GM12872 (cell line): ENCODE measurements at regions not wholly inside any gene's neighbourhood (a gene's known extent, or its start where the extent isn't known, plus 50 kb on each side); places are given as distances from the start of the nearest gene placed in this dataset.

Experiments used
- TF ChIP-seq, protein P1 (sequence below): IDR thresholded peaks from 3 replicates; pipeline ENCODE4 v1.5.1; 2011; ENCODE audit warnings: low read depth, mild to moderate bottlenecking, low read length, moderate library complexity; ENCODE audit not compliant: insufficient read depth

DNA sequence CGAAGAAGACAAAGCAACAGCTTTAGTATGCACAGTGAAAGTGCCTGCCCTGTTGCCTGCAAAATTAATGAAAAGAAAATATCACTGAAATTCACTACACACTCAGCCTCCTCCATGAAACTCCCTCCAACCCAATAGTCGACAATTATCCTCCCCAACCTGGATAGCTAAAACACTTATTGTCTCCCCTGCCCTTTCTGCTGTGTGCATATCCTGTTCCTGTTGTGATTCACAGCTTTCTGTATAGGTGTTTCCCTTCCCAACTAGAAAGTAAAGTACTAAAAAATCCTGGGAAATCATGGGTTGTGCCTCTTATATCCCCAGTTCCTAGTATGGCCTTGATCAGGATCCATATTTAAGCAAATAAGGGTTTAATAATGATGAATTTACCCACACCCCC is 412.1 kb downstream of the LTN1 start:
- TF ChIP-seq, protein P1, sequence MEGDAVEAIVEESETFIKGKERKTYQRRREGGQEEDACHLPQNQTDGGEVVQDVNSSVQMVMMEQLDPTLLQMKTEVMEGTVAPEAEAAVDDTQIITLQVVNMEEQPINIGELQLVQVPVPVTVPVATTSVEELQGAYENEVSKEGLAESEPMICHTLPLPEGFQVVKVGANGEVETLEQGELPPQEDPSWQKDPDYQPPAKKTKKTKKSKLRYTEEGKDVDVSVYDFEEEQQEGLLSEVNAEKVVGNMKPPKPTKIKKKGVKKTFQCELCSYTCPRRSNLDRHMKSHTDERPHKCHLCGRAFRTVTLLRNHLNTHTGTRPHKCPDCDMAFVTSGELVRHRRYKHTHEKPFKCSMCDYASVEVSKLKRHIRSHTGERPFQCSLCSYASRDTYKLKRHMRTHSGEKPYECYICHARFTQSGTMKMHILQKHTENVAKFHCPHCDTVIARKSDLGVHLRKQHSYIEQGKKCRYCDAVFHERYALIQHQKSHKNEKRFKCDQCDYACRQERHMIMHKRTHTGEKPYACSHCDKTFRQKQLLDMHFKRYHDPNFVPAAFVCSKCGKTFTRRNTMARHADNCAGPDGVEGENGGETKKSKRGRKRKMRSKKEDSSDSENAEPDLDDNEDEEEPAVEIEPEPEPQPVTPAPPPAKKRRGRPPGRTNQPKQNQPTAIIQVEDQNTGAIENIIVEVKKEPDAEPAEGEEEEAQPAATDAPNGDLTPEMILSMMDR, result no peak

DNA sequence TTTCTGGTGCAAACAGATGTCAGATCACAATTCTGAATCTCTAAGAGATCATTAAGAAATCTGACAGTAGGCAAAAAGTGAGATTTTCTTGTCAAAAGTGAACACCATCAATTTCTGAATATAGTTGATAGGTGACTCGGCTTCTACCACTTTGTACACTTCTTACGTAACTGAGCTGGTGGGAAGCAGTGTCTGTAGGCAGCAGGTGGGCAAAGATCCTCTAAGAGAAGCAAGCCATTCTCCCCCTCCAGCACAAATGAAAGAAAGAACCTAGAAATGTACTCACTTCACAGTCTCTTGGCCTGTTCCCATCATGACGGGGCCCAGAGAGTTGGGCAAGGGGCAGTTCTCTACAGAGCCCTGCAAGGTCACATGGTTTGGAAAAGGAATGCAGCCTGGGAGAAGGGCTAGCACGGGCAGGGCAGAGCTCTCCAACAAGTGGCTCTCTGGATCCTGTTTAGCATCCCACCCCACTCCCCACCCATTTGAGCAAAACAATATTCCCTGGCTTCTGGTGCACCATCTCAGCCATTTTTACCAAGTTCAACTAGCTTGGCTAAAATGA is 412.6 kb downstream of the LTN1 start:
- TF ChIP-seq, protein P1, result no peak

DNA sequence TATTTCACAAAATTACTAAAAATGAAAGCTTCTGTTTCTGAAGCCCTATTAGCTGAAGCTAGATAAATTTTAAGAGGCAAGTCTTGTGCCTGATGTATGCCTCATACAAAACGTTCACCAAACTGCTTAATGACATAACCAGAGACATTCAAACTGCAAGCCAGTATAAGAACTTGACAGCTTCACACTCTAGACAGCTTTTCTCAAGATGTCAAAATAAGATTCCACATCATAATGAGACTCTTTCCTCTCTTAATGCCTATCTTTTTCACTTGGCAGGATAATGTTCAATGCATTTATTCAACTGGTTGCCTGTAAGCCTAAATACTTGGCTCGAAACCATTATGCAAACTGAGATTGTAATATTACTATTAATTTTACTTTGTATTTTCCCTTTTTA is 424.0 kb downstream of the LTN1 start:
- TF ChIP-seq, protein P1, result no peak

DNA sequence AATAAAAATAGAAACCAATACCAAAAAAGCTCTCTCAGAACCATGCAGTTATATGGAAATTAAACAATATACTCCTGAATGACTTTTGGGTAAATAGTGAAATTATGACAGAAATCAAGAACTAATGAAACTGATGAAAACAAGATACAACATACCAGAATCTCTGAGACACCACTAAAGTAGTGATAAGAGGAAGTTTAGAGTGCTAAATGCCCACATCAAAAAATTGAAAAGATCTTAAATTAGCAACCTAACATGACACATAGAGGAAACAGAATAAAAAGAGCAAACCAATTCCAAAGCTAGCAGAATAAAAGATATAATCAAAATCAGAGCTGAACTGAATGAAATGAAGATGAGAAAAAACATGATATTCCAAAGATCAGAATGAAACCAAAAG is 430.9 kb downstream of the LTN1 start:
- TF ChIP-seq, protein P1, result no peak

DNA sequence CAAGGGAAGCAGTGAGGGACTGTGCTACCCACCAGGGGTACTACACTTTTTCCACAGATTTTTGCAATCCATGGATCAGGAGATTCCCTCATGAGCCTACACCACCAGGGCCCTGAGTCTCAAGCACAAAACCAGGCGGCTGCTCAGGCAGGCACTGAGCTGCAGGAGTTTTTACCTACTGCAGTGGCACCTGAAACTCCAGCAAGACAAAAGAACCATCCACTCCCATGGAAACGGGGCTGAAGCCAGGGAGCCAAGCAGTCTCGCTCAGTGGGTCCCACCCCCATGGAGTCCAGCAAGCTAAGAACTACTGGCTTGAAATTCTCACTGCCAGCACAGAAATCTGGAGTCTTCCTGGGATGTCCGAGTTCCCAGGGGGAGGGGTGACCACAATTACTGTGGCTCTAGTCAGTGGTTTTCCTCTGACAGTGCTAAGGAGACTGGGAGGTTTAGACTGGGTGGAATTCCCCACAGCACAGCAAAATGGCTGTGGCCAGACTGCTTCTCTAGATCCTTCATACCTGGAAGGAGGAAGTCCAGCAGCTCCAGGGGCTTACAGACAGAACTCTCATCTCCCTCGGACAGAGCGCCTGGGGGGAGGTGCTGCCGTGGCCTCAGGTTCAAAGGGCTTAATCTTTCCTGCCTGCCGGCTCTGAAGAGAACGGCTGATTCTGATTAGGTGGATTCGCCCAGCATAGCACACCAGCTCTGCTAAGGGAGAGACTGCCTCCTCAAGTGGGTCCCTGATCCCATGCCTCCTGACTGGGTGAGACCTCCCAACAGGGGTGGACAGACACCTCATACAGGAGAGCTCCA is 437.8 kb downstream of the LTN1 start:
- TF ChIP-seq, protein P1, result no peak

DNA sequence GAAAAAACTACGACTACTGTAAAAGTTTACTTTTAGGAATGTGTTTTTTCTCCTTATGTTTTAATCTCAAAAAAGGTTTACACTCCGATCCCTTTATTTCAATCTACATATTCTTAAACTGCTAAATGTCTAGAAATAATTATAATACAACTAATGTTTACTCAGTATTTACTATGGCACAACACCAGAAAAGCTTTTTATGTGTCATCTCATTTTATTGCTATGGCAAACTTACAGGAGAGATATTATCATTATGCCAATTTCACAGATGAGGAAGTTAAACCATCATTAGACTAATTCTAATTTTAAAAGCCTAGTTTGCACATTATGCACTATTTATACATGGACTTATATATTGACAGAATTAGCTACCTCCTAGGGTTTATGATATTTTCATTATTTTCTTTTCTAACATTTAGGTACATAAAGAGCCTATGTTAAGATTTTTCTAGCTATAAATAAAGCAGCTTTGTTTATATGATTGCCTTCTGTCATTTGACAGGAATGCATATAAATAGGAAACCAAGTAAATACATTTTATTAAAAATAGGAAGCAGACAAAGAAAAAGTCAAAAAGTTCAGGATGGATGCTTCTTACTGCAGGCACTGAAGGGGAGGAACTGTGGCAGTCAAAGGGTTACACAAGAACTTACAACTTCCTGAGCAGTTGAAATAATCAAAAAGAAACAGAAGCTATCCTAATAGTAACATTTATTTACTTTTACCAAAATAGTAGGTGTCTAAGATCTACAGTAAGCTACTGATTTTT is 442.4 kb downstream of the LTN1 start:
- TF ChIP-seq, protein P1, result no peak

DNA sequence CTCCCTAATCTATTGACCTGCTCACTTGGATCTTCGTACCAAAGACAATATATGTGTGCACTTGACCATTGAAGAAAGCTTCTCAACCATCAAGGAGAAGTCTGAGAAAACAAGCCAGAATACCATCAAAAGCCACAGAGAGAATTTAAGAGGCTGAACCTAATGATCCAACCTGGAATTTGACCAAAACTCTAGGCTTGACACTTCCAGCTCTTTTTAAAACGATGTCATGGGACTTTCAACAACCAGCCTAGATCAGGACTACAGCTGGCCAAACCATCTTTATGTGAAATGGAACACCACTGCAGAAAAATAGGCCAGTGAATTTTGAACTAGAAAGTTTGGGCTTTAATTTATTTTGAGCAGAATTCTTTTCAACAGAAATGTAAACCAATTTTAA is 444.4 kb downstream of the LTN1 start:
- TF ChIP-seq, protein P1, result no peak
